ENCODE measurements at regions not wholly inside any gene's neighbourhood (a gene's known extent, or its start where the extent isn't known, plus 50 kb on each side); places are given as distances from the start of the nearest gene placed in this dataset.

DNA sequence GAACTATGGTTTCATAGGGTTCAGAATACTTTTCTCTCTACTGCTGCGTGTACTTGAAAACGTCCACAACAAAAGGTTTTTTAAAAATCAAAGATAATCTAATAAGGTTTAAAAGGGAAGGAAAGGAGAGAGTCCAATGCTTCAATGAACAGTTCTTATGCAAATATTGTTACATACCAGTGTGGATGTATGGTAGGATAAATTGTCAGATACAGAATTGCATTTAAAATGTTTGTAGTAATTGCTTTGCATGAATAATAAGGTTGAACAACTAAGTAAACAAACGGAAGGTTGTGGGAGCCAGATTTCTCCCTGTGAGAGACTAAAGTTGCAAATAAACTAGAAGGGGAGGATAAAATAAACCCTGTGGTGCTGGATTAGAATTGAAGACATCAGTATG lies 53.8 kb upstream of the RBBP8 start:
- H3K4me3 ChIP-seq (ENCODE audit: low read depth, low read length) = no peak overlapping the region
- no peak overlapping the region for H3K27ac ChIP-seq
- H3K36me3 ChIP-seq (replicated peaks) = no peaks in the 10 kb centered on the region
- DNase-seq = no peak
- no peaks in the 10 kb centered on the region for H3K27me3 ChIP-seq (replicated peaks)
- TF ChIP-seq, protein P1, sequence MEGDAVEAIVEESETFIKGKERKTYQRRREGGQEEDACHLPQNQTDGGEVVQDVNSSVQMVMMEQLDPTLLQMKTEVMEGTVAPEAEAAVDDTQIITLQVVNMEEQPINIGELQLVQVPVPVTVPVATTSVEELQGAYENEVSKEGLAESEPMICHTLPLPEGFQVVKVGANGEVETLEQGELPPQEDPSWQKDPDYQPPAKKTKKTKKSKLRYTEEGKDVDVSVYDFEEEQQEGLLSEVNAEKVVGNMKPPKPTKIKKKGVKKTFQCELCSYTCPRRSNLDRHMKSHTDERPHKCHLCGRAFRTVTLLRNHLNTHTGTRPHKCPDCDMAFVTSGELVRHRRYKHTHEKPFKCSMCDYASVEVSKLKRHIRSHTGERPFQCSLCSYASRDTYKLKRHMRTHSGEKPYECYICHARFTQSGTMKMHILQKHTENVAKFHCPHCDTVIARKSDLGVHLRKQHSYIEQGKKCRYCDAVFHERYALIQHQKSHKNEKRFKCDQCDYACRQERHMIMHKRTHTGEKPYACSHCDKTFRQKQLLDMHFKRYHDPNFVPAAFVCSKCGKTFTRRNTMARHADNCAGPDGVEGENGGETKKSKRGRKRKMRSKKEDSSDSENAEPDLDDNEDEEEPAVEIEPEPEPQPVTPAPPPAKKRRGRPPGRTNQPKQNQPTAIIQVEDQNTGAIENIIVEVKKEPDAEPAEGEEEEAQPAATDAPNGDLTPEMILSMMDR (IDR thresholded peaks at IDR 0.05; ENCODE audit: low read depth, low read length, missing control alignments) = no peak
- in situ Hi-C loops (cut with HindIII; ENCODE audit: low pct_ligation_motif_present, low sequenced_read_pairs) = no loop called here

DNA sequence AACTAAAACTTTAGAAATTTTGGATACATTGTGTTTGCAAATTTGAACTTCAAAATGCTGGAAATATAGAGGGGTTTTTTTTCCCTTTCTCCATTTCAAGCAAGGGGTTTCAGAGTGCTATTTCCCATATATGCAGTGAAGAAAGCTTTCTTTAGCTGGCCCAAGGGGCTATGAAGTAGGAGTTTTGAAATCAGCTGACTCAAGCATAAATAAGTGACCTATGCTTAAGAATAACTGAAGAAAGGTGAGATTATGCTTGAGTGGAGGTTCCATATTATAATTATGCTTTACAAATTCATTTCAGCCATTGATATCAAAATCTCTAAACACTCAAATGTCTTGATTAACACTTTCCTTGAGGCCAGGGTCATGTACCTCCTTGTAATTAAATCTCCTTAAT lies 51.0 kb upstream of the RBBP8 start:
- in situ Hi-C loops (cut with HindIII; ENCODE audit: low pct_ligation_motif_present, low sequenced_read_pairs) = no loop called here
- no peaks in the 10 kb centered on the region for H3K36me3 ChIP-seq (replicated peaks)
- TF ChIP-seq, protein P1 (IDR thresholded peaks at IDR 0.05; ENCODE audit: low read depth, low read length, missing control alignments) = no peak

DNA sequence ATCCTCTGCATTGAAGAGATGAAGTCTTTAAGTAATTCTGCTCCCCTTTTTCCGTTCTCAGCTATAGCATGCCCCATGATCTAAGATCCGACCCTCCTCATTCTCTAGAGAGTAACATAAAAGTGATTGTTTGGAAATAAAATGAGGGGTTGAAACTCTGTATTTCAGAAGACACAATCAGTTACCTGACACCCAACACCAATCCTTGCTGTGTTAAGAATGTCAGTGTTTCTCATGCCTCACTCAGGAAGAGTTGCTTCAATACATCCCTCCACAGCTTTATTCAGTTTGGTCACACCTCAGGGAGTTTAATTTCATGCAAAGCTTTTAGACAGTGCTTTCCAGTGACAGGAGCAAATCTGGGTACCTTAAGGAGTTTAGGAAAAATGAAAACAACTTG lies 49.9 kb upstream of the RBBP8 start:
- no peak overlapping the region for H3K4me3 ChIP-seq (ENCODE audit: low read depth, low read length)
- TF ChIP-seq, protein P1 (IDR thresholded peaks at IDR 0.05; ENCODE audit: low read depth, low read length, missing control alignments) = no peak
- no peaks in the 10 kb centered on the region for H3K36me3 ChIP-seq (replicated peaks)
- DNase-seq = no peak
- H3K27ac ChIP-seq = no peak overlapping the region
- in situ Hi-C loops (cut with HindIII; ENCODE audit: low pct_ligation_motif_present, low sequenced_read_pairs) = no loop called here
- no peaks in the 10 kb centered on the region for H3K27me3 ChIP-seq (replicated peaks)

More for the DNA sequence above, 51.0 kb upstream of the RBBP8 start:
- Histone ChIP-seq H3K27me3 (replicated peaks) (no peaks in the 10 kb centered on the region), H3K27ac (no peak overlapping the region), H3K4me3 (ENCODE audit: low read depth, low read length) (no peak overlapping the region)
- DNase-seq = no peak
